SK-N-SH (cell line): ENCODE measurements at regions not wholly inside any gene's neighbourhood (a gene's known extent, or its start where the extent isn't known, plus 50 kb on each side); places are given as distances from the start of the nearest gene placed in this dataset.

Source experiments
- JUND ChIP-seq: IDR thresholded peaks from 2 replicates; pipeline ENCODE4 v1.4.0; 2012
- SMC3 ChIP-seq: IDR thresholded peaks from 2 replicates; pipeline ENCODE4 v1.6.1; 2012; ENCODE audit warnings: low read depth, low read length, improper control_type of control experiment
- TF ChIP-seq, protein P1 (sequence below): IDR thresholded peaks from 2 replicates; pipeline ENCODE4 v1.4.0; 2012; ENCODE audit warnings: low read depth, borderline replicate concordance

DNA sequence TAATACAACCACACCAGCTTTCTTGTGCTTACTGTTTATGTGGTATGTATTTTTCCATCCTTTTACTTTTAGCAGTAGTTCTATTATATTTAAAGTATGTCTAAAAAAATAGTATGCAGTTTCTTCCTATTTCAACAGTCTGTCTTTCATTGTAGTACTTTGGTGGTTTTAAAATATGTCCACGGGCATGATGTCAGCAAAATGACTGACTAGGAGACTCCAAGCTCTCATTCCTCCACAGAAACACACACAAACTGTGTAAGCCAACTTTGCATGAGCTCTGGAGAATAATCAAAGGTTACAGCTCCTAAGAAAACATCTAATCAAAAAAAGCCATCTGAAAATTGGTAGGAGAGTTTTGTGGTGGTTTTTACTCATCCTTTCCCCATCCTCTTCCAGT is 56.1 kb downstream of the TEX51 start:
- TF ChIP-seq, protein P1, sequence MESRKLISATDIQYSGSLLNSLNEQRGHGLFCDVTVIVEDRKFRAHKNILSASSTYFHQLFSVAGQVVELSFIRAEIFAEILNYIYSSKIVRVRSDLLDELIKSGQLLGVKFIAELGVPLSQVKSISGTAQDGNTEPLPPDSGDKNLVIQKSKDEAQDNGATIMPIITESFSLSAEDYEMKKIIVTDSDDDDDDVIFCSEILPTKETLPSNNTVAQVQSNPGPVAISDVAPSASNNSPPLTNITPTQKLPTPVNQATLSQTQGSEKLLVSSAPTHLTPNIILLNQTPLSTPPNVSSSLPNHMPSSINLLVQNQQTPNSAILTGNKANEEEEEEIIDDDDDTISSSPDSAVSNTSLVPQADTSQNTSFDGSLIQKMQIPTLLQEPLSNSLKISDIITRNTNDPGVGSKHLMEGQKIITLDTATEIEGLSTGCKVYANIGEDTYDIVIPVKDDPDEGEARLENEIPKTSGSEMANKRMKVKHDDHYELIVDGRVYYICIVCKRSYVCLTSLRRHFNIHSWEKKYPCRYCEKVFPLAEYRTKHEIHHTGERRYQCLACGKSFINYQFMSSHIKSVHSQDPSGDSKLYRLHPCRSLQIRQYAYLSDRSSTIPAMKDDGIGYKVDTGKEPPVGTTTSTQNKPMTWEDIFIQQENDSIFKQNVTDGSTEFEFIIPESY = no peak
- no peak for TF ChIP-seq JUND
- no peak for TF ChIP-seq SMC3
